Fibroblast of villous mesenchyme (primary cell): ENCODE measurements at regions not wholly inside any gene's neighbourhood (a gene's known extent, or its start where the extent isn't known, plus 50 kb on each side); places are given as distances from the start of the nearest gene placed in this dataset.
A peak's percentile ranks its signal among the peaks of the same experiment; 100 is the strongest.

Source experiments
- DNase-seq: peaks from one replicate; pipeline ENCODE4 v3.0.0-alpha.2; 2010; ENCODE audit warnings: low read depth
- H3K4me3 ChIP-seq: 2 replicates; pipeline ENCODE4 v1.5.1; 2011; ENCODE audit warnings: low read depth, mild to moderate bottlenecking, low read length
- TF ChIP-seq, protein P1 (sequence below): IDR thresholded peaks from 2 replicates; pipeline ENCODE4 v1.5.1; 2012; ENCODE audit warnings: low read depth, mild to moderate bottlenecking, low read length; ENCODE audit not compliant: insufficient read depth

DNA sequence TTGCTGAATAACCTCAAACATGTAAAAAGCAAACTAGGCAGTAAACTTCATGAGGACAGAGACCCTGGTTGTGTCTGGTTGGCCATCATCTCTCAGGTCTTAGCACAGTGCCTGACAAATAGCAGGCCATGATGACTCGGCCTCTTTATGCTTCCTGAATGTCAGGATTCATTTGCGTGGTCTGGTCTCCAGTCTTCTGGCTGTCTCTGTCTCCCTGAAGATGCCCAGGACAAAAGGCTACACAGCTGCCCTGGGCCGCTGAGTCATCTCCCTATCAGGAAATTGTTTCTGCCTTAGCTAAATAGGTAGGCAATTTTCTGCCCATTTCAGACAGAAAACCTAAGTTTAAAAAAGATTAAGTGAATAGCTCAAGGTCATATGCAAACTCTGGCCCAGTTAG is 84.1 kb upstream of the FNDC3A start:
- DNase-seq: peak; percentile 53
- H3K4me3 ChIP-seq: no peak overlapping the region
- TF ChIP-seq, protein P1, sequence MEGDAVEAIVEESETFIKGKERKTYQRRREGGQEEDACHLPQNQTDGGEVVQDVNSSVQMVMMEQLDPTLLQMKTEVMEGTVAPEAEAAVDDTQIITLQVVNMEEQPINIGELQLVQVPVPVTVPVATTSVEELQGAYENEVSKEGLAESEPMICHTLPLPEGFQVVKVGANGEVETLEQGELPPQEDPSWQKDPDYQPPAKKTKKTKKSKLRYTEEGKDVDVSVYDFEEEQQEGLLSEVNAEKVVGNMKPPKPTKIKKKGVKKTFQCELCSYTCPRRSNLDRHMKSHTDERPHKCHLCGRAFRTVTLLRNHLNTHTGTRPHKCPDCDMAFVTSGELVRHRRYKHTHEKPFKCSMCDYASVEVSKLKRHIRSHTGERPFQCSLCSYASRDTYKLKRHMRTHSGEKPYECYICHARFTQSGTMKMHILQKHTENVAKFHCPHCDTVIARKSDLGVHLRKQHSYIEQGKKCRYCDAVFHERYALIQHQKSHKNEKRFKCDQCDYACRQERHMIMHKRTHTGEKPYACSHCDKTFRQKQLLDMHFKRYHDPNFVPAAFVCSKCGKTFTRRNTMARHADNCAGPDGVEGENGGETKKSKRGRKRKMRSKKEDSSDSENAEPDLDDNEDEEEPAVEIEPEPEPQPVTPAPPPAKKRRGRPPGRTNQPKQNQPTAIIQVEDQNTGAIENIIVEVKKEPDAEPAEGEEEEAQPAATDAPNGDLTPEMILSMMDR: no peak

DNA sequence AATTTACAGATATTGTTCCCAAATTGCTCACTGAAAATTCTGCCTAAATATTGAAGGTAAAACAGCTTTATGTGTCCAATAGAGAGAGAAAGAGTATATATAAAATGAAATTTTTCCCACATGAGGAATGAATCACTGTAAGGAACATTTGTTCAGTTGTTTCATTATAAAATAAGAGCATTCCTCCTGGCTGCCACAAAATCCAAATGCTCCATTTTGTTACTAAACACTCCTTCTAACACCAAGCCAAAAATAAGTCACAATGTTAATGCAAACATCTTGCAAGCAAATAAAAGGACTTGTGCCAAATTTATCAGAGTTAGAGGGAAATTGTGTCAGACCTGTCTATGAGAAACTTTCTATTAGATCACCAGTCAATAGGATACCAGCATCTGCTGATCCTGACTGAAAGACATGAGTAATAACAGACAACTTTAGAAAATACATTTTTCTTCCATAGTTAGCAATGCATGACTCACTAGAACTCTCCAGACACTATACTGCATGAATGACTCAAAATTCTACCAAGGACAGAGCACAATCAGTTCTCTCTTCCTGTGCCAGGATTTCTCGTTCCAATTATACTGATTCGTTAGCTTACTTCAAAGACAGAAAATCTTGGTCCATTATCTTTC is 83.5 kb upstream of the FNDC3A start:
- DNase-seq: peak; percentile 70
- H3K4me3 ChIP-seq: no peak overlapping the region

DNA sequence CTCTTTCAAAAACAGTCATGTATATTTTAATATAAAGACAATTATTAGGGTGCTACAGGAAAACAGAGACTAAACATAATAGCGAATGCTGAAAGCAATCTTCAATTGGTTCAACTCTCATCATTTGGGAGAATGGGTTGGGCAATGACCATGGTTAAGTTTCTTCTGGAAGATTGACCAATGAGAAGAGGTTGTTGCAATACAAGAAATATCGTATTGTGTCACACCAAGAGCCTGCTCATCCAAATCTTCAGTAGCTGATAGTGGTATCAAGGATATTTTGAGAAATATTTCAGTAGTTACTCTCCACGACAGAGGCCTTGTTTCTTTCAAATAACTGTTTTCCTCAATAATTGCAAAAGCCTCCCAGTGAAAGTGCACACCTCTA is 83.0 kb upstream of the FNDC3A start:
- TF ChIP-seq, protein P1: no peak

More for the DNA sequence above, 83.5 kb upstream of the FNDC3A start:
- TF ChIP-seq, protein P1: no peak

DNA sequence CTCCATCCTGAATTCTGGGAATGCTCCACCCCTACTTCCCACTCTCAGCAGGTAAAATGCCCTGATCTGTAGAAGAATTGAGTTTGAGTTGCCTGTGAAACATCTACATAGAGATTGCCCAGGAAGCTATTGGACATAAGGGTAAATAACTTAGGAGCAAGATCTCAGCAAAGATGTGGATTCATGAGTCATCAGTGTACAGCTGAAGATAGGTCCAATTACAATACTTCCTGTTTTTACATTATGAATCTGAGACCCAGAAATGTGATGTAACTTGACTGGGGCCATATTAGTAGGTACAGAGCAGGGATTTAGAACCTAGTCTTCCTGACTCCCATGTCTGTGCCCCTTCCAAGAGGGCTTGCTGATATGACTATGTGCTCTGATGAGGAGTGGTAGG is 79.4 kb upstream of the FNDC3A start:
- TF ChIP-seq, protein P1: no peak
- H3K4me3 ChIP-seq: no peak overlapping the region
- DNase-seq: peak; percentile 61

More for the DNA sequence above, 83.0 kb upstream of the FNDC3A start:
- DNase-seq: no peak
- H3K4me3 ChIP-seq: no peak overlapping the region

DNA sequence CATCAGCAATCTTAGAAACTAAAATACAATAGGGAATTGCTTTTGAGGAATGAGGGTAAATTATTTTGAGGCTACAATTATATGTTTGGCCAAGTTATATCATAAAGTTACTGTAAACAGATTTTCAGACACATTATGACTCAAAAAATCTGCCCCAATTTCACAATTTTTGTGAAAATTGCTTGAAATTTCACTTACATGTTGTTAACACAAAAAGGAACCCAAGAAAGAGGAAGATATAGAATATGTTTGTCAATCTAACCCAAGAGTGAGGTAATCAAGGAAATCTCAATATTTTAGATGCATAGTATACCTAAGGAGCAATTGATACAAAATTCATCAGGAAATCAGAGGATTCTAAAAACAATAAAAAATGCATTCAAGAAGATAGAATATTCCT is 73.9 kb upstream of the FNDC3A start:
- TF ChIP-seq, protein P1: no peak
- DNase-seq: no peak
- no peak overlapping the region for H3K4me3 ChIP-seq

- peak; percentile 56 for DNase-seq
Measured at GRCh38 chr13:48902368-48902767, 73.3 kb upstream of the FNDC3A start.

More at GRCh38 chr13:48902368-48902767, 73.3 kb upstream of the FNDC3A start:
- no peak overlapping the region for H3K4me3 ChIP-seq
- TF ChIP-seq, protein P1: no peak
